Left lobe of liver (tissue), 2 donors: ENCODE measurements at regions not wholly inside any gene's neighbourhood (a gene's known extent, or its start where the extent isn't known, plus 50 kb on each side); places are given as distances from the start of the nearest gene placed in this dataset.

Experiments
- ATAC-seq: fragments of 200-7000 bp; cut with Tn5 transposase; one replicate; pipeline ENCODE4 v1.9.1; 2020; ENCODE audit warnings: mild to moderate bottlenecking, moderate library complexity
- DNase-seq: peaks from one replicate; pipeline ENCODE4 v3.0.0-alpha.2; 2020; ENCODE audit warnings: low spot score
- donor health status: DM: no; HTN: no; CAD: no; lungs with moderate emphysema.
- donor health status: DM: no; HTN: yes; CAD: no.

DNA sequence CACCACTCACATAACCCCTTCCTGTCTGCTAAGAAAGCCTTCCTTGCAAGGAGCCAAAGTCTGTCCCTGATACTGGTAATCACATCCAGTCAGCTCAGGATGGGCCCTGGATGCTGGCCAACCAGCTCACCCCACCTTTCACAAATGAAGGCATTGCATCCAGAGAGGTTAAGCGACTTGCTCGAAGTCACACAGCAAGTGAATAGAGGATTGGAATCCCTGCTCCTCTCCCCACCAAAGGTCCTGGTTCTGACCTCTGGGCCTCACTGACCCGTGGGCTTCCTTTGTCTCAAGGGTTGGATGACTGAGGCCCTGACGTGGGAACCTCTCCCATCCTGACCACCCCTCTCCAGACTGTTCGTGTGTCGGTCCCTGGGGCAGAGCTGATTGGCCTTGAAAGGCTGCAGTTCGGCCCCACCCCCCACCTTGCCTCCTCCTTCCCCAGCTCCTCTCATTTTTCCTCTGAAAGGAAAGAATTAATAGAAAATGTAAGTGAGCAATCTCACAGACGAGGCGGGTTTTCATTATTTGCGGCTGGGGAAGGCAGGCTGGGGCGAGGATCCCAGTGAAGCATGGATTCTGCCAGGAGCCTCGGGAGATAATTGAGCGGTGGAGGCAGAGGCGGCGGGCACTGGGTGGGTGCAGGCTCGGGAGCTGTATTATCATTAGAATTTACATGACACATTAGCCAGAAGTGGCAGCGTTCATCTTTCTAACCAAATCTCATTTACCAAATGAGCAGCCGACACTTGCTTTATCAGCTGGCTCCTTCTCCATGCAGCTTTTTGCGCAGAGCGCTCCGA, 101.5 kb upstream of the CSF3R start:
- DNase-seq (no peak), ATAC-seq (no peak)

DNA sequence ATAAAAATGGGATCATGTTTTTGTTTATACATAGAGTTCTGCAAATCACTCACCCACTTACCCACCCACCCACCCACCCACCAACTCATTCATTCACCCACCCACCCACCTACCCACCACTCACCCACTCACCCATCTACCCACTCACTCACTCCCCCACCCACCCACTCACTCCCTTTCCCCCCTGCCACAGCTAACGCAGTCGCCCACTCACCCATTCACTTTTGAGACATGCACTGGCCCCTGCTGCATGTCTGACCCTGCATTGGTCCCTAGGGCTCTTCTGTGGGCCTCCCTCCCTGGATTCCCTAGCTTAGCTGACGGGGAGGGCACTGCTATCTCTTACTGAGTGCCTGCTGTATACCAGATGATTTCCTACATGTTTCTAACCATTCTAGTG, 100.4 kb upstream of the CSF3R start:
- DNase-seq (no peak), ATAC-seq (no peak)

GRCh38 chr1:36582066-36582755, 99.5 kb upstream of the CSF3R start:
- DNase-seq (no peak), ATAC-seq (no peak)

DNA sequence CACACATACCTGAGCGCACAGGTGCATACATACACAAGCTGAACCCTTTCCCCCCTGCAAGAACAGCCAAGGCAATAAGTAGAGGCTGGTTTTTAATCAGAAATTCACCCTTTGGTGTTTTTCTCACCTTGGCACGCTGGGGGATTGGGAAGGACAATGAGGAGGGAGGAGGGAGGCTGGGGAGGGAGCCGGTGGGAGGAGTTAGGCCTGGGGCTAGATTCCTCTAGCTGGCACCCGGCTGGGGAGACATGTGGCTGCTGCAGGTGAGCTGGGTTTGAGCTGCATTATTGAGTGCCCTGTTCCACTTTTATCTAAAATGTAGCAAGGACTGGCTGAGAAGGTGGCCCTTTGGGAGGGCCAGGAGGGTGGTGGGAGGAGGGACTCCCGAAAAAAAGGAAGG, 97.8 kb upstream of the CSF3R start:
- ATAC-seq (no peak), DNase-seq (no peak)

- DNase-seq, result no peak
- no peak for ATAC-seq
These were observed 96.3 kb upstream of the CSF3R start for GRCh38 chr1:36579039-36579438.

- no peak for DNase-seq
- ATAC-seq, result no peak
These were observed 93.9 kb upstream of the CSF3R start for GRCh38 chr1:36576551-36577110.

GRCh38 chr1:36576118-36576517, 93.4 kb upstream of the CSF3R start:
- ATAC-seq (peak; percentile 86), DNase-seq (peak; percentile 57)

GRCh38 chr1:36573445-36573844, 90.7 kb upstream of the CSF3R start:
- no peak for DNase-seq
- ATAC-seq, result no peak

- DNase-seq, result no peak
- ATAC-seq, result no peak
These were observed 90.2 kb upstream of the CSF3R start for GRCh38 chr1:36572906-36573305.

- ATAC-seq (no peak), DNase-seq (no peak)
These were observed 89.5 kb upstream of the CSF3R start for GRCh38 chr1:36572142-36572715.

GRCh38 chr1:36571106-36571505, 88.4 kb upstream of the CSF3R start:
- DNase-seq (no peak), ATAC-seq (no peak)

DNA sequence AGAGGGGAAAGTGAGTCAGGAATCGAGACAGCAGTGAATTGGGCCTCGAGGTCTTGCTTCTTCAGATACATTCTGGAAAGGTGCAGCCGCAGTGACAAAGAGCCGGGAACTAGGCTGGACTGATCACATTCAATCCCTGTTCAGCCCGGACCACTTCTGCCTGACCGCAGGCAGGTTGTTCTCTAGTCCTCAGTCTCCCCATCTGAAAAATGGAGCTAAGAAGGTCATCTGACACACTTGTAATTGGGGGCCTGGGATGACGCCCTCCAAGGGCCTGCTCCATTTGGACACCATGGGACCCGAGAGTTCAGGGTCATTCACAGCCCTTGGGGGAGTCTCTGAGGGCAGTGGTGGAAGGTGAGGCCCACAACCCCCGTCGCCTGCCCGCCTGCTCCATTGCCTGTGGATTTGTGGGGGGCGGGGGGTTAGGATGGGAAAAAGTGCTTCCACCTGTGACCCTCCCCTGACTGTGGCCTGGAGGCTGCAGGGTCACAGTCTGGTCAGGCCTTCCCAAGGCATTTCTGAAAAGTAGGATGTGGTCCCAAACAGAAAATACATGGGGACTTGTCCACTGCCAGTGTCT, 87.9 kb upstream of the CSF3R start:
- ATAC-seq (no peak), DNase-seq (no peak)

- DNase-seq (no peak), ATAC-seq (no peak)
These were observed 87.3 kb upstream of the CSF3R start for GRCh38 chr1:36570006-36570405.

DNA sequence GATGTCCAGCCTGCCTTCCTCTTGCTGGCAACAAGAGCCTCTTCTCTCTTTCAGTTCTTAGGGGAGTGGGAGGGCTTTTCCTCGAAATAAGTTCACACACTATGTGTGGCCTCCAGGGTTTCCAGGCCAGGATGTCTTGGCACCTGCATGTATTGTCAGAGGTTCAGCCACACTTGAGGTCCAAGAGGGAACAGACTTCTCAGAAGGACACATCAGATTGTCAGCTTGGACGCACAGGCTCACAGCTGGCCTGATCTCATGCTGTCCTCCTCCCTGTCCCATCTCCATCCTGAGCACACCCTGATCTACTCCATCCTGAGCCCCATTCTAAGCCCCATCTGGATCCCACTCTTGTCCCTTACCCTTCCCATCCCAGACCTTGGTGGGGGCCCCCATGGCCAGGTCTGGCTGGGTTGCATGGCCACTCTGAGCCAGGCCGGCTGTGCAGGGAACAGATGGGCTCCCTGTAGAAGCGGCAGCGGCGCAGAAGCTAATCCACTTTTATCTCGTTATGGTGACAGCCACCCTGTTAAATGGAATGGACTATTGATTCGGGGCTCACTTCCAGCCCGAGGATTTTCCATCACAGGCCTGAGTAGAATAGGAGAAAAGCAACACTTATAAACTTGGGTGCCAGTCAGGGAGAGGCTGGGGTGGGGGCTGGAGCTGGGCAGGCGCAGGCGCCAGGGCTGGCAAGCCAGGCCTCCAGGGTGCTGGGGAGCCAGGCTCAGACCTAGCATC, 85.1 kb upstream of the CSF3R start:
- peak; percentile 68 for ATAC-seq
- no peak for DNase-seq

- no peak for DNase-seq
- no peak for ATAC-seq
These were observed 83.1 kb upstream of the CSF3R start for GRCh38 chr1:36565576-36566501.

- no peak for ATAC-seq
- no peak for DNase-seq
These were observed 79.5 kb upstream of the CSF3R start for GRCh38 chr1:36562181-36562685.

DNA sequence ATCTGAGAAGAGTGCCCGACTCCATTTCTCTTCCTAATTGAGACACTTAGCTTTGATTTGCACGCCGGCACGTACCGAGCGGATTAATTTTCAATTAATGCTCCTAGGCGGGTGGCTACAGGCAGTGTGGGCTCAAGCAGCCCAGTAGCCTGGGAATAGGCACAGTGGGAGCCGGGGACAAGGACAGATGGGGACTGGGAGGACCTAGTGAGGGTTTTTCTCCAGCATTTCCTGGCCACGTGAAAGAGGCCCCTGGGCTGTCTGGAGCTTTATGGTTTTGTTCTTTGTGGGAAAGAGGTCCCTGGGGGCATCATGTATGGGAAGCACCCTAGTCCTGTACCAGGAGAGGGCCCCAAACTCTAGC, 78.6 kb upstream of the CSF3R start:
- DNase-seq (no peak), ATAC-seq (no peak)

GRCh38 chr1:36560621-36561360, 78.1 kb upstream of the CSF3R start:
- DNase-seq (no peak), ATAC-seq (no peak)

DNA sequence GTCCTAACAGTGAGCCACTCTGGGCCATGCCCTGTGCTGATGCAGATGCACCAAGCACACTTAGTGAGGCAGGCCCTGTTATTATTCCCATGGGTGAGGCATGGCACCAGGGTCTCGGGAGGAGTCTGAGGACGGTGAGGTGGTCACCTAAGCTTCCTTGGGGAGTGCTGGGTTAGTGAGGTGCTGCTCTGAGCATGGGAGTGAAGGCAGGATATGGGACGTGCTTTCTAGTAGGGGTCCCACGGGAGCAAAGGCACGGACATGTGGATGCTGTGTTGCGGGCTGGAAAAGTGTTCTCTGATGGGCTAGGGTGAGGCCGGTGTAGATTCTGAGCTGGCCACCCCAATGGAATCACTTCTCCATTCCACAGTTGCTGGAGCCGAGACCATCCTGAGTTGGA, 77.5 kb upstream of the CSF3R start:
- DNase-seq, result no peak
- no peak for ATAC-seq
